Heart left ventricle (tissue), 16 donors: ENCODE measurements at regions not wholly inside any gene's neighbourhood (a gene's known extent, or its start where the extent isn't known, plus 50 kb on each side); places are given as distances from the start of the nearest gene placed in this dataset.
"Not testable (repeated sequence)": the region's sequence is repeated elsewhere in the genome, so short reads cannot be mapped to it uniquely, and the experiment has no call there.

ENCODE experiments used
- ATAC-seq, 4 donors: fragments of 200-7000 bp; cut with Tn5 transposase; one replicate each; pipeline ENCODE4 v1.9.1; 2020 to 2022; ENCODE audit warnings: moderate library complexity in 4 of 4, mild to moderate bottlenecking in 3 of 4, moderate number of reproducible peaks in 1 of 4
- DNase-seq, 5 donors: peaks; one replicate each; pipeline ENCODE4 v3.0.0-alpha.2; 2020
- H3K27ac ChIP-seq, 12 donors: fragments of 200-600 bp; sonication (generic) in 4 of 12; one replicate each; pipeline versions ENCODE4 v1.5.0 to v1.8.0; 2016 to 2022; ENCODE audit warnings: mild to moderate bottlenecking in 2 of 12
- H3K27me3 ChIP-seq, 9 donors: fragments of 200-600 bp; sonication (generic) in 2 of 9; one replicate each; pipeline versions ENCODE4 v1.5.1 to v1.8.0; 2016 to 2022; ENCODE audit warnings: mild to moderate bottlenecking in 3 of 9
- H3K36me3 ChIP-seq, 9 donors: fragments of 200-600 bp; sonication (generic) in 2 of 9; one replicate each; pipeline versions ENCODE4 v1.5.0 to v1.8.0; 2018 to 2022; ENCODE audit warnings: mild to moderate bottlenecking in 2 of 9
- H3K4me1 ChIP-seq, 12 donors: fragments of 200-600 bp; sonication (generic) in 4 of 12; one replicate each; pipeline versions ENCODE4 v1.5.0 to v1.8.0; 2016 to 2022; ENCODE audit warnings: mild to moderate bottlenecking in 3 of 12
- H3K4me3 ChIP-seq, 12 donors: fragments of 200-600 bp; sonication (generic) in 4 of 12; one replicate each; pipeline versions ENCODE4 v1.5.0 to v1.8.0; 2017 to 2022; ENCODE audit warnings: mild to moderate bottlenecking in 9 of 12, moderate library complexity in 4 of 12
- H3K9me3 ChIP-seq, 12 donors: fragments of 200-600 bp; sonication (generic) in 4 of 12; one replicate each; pipeline versions ENCODE4 v1.5.0 to v1.8.0; 2016 to 2022; ENCODE audit warnings: mild to moderate bottlenecking in 1 of 12
- CTCF ChIP-seq, 12 donors: fragments of 200-600 bp; sonication (generic) in 4 of 12; IDR thresholded peaks; one replicate each; pipeline versions ENCODE4 v1.5.0 to v1.8.0; 2018 to 2022; ENCODE audit warnings: antibody characterized with exemption in 12 of 12, mild to moderate bottlenecking in 5 of 12
- POLR2A ChIP-seq, 2 donors: fragments of 450-650 bp; IDR thresholded peaks; one replicate each; pipeline ENCODE4 v1.6.1; 2017; ENCODE audit warnings: antibody characterized with exemption in 2 of 2, mild to moderate bottlenecking in 2 of 2, moderate library complexity in 2 of 2
- WGBS, 4 donors: extraction: QIAGEN DNeasy Blood & Tissue Kit in 2 of 4; methylation state at CpG; one replicate each; pipeline versions ENCODE4 v1.1.5 to v1.1.7; 2013 to 2018; 5-methylcytosine and 5-hydroxymethylcytosine counted together
- intact Hi-C, 10 donors: fragments of 100-400 bp; cut with DNase I; formaldehyde crosslinking; loops; one replicate each; pipeline versions ENCODE4 v1.11.1 to v1.14.2; 2022
- donor health status: ischemic (EF 13 %, LVEDD 7.1; RV severe dilation, severe dysfunction).
- donor health status: healthy with polysubstance abuse.
- donor health status: DM: no; HTN: yes; CAD: no.
- donor health status: DM: no; HTN: no; CAD: no.
- donor health status: ischemic (EF 25% LVEDD 6.9; RV normal size, moderate dysfunction).
- donor health status: ischemic (EF 25% LVEDD 5.7; RV mildly dilated, moderate dysfunction).
- donor health status: healthy.
- donor health status: DM: yes; HTN: yes; CAD: no.
- donor health status: ischemic (EF 35%, LVEDD 5.7; RV mildly dilated, moderate dysfunction).
- donor health status: nonischemic (EF 11% LVEDD 7.7; RV severe dilation, severe dysfunction).
- donor health status: DM: yes; HTN: yes; CAD: no.
- donor health status: PGD.
- donor health status: ischemic (EF 29% LVEDD 5.4; RV normal size, mild dysfunction).
- donor health status: nonischemic (EF 23%, LVEDD 6.1; RV moderate dilation, normal function).

DNA sequence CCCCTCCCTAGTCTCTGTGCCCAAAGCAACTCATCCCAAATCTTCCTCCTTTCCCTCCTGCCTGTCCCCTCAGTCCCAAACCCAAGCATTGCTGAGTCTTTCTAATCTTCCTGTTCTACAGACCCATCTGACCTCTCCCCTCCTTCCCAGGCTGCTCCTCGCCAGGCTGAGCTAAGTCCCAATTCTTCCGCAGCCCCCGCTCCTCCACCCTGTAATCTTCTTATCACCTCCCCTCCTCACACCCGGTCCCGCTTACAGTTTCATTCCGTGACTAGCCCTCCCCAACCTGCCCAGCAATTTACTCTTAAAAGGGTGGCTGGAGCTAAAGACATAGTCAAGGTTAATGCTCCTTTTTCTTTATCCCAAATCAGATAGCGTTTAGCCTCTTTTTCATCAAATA, 86.8 kb upstream of the ALDH3B2 start:
- H3K27ac ChIP-seq, H3K4me3 ChIP-seq, intact Hi-C loops, ATAC-seq, DNase-seq, H3K27me3 ChIP-seq, H3K9me3 ChIP-seq, H3K36me3 ChIP-seq, H3K4me1 ChIP-seq: not testable (repeated sequence)
- WGBS, 4 donors = 51 to 77% (median 62%) methylated on average over 7 of the region's 7 CpGs

GRCh38 chr11:67759321-67759720, 84.9 kb upstream of the ALDH3B2 start:
- 42 to 58% (median 47%) methylated on average over 3 of the region's 3 CpGs for WGBS, 4 donors
- H3K4me1 ChIP-seq, ATAC-seq, H3K27me3 ChIP-seq, H3K27ac ChIP-seq, H3K4me3 ChIP-seq, intact Hi-C loops, H3K36me3 ChIP-seq, H3K9me3 ChIP-seq, DNase-seq: not testable (repeated sequence)

- H3K36me3 ChIP-seq, H3K9me3 ChIP-seq, H3K27ac ChIP-seq, H3K27me3 ChIP-seq, H3K4me3 ChIP-seq, H3K4me1 ChIP-seq, DNase-seq, intact Hi-C loops, ATAC-seq: not testable (repeated sequence)
- 69 to 82% (median 72%) methylated on average over 6 of the region's 6 CpGs for WGBS, 4 donors
Measured at GRCh38 chr11:67758467-67758866, 84.0 kb upstream of the ALDH3B2 start.

- H3K36me3 ChIP-seq, intact Hi-C loops, DNase-seq, H3K4me1 ChIP-seq, H3K9me3 ChIP-seq, ATAC-seq, H3K27ac ChIP-seq, H3K27me3 ChIP-seq, H3K4me3 ChIP-seq: not testable (repeated sequence)
- 52 to 65% (median 58%) methylated on average over 5 of the region's 5 CpGs for WGBS, 4 donors
Measured at GRCh38 chr11:67758009-67758408, 83.6 kb upstream of the ALDH3B2 start.

- WGBS, 4 donors = 20 to 37% (median 26%) methylated on average over 2 to 4 of the region's 4 CpGs
- H3K4me1 ChIP-seq, H3K36me3 ChIP-seq, ATAC-seq, H3K27ac ChIP-seq, H3K9me3 ChIP-seq, DNase-seq, intact Hi-C loops, H3K4me3 ChIP-seq, H3K27me3 ChIP-seq: not testable (repeated sequence)
Measured at GRCh38 chr11:67753820-67754219, 79.4 kb upstream of the ALDH3B2 start.

DNA sequence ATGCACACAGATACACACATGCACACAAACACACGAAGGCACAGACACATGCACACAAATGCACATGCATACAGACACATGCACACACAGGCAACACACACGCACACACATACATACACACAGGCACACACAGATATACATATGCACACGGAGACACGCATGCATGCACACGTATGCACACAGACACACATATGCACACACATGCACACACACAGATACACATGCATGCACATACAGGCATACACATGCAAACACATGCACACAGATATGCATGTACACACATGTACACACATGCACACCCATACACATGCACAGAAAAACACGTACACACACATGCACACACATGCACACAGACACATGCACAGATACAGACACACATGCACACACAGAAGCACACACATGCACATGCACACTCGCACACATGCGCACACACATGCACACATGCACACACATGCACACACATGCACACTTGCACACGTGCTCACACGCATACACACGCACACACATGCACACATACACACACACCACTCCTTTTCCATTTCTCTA, 70.8 kb upstream of the ALDH3B2 start:
- WGBS, 4 donors = 59 to 97% (median 90%) methylated on average over 11 of the region's 11 CpGs
- DNase-seq = no peak
- no peak overlapping the region for H3K4me3 ChIP-seq

DNA sequence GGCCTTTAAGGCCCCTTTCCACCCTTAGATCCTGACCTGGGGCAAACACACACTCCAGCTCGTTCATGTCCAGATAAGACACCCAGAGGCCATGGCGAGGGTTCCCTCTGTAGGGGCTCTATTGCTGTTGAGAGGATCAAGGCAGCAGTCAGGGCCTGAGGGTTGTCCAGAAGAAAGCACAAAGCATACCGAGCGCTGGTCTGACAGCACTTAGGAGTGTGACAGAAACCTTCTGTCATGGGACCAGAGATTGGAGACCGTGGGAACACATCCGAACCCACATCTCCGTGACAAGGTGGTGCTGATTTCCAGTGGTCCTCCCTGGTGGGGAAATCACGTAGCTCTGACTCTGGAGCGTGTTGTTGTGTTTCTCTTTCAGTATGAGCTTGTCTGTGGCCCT, 69.8 kb upstream of the ALDH3B2 start:
- H3K36me3 ChIP-seq, H3K4me1 ChIP-seq, intact Hi-C loops, H3K27me3 ChIP-seq, H3K4me3 ChIP-seq, H3K27ac ChIP-seq, H3K9me3 ChIP-seq, ATAC-seq, DNase-seq: not testable (repeated sequence)
- WGBS, 4 donors = 58 to 60% (median 60%) methylated on average over 8 to 9 of the region's 9 CpGs

More for the DNA sequence above, 70.8 kb upstream of the ALDH3B2 start:
- ATAC-seq = no peak
- H3K4me1 ChIP-seq = no peaks in the 10 kb centered on the region
- intact Hi-C loops = no loop called here
- TF ChIP-seq CTCF (IDR thresholded peaks at IDR 0.05) = no peak
- TF ChIP-seq POLR2A (IDR thresholded peaks at IDR 0.05) = no peak
- no peaks in the 10 kb centered on the region for H3K36me3 ChIP-seq
- H3K27ac ChIP-seq = no peak overlapping the region
- no peaks in the 10 kb centered on the region for H3K9me3 ChIP-seq
- H3K27me3 ChIP-seq = no peaks in the 10 kb centered on the region

DNA sequence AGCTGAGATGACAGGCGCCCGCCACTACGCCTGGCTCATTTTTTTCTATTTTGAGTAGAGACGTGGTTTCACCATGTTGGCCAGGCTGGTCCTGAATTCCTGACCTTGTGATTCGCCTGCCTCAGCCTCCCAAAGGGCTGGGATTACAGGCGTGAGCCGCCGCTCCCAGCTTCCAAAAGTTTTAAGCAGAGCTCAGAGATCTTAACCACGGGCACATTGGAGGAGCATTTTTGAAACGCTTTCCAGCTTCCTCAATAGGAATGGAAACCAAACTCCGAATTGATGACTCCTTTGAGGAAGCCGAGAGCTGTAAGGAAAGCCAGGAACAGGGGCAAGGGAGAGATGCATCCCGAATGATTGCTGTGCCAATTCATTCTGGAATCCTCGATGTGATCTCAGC, 63.8 kb upstream of the ALDH3B2 start:
- ATAC-seq, intact Hi-C loops: not testable (repeated sequence)
- WGBS, 4 donors = 69 to 88% (median 81%) methylated on average over 10 to 13 of the region's 14 CpGs

GRCh38 chr11:67737562-67738080, 63.2 kb upstream of the ALDH3B2 start:
- WGBS, 4 donors = 86 to 89% (median 88%) methylated on average over 9 of the region's 9 CpGs
- H3K36me3 ChIP-seq, ATAC-seq, H3K4me1 ChIP-seq, DNase-seq, H3K4me3 ChIP-seq, intact Hi-C loops, H3K27ac ChIP-seq, H3K9me3 ChIP-seq, H3K27me3 ChIP-seq: not testable (repeated sequence)

More for the DNA sequence above, 63.8 kb upstream of the ALDH3B2 start:
- H3K27me3 ChIP-seq, H3K36me3 ChIP-seq, H3K27ac ChIP-seq, H3K4me1 ChIP-seq, H3K4me3 ChIP-seq, H3K9me3 ChIP-seq, DNase-seq: not testable (repeated sequence)
